HFFc6 (cell line): ENCODE measurements at regions not wholly inside any gene's neighbourhood (a gene's known extent, or its start where the extent isn't known, plus 50 kb on each side); places are given as distances from the start of the nearest gene placed in this dataset.

ENCODE experiments used
- DNase-seq: peaks from one replicate; pipeline ENCODE4 v3.0.0-alpha.2; 2018
- H3K27ac Mint-ChIP-seq: 2 replicates; pipeline ENCODE4 v1.8.0; 2020; ENCODE audit warnings: mild to moderate bottlenecking, mixed read lengths
- H3K27me3 Mint-ChIP-seq: 2 replicates; pipeline ENCODE4 v1.8.0; 2021; ENCODE audit warnings: mild to moderate bottlenecking, moderate library complexity, mixed read lengths; ENCODE audit not compliant: insufficient read depth
- H3K36me3 Mint-ChIP-seq: 2 replicates; pipeline ENCODE4 v1.8.0; 2021; ENCODE audit warnings: low read depth, mixed read lengths
- H3K4me1 Mint-ChIP-seq: 2 replicates; pipeline ENCODE4 v1.8.0; 2020; ENCODE audit warnings: low read depth, mixed read lengths
- H3K4me3 Mint-ChIP-seq: 2 replicates; pipeline ENCODE4 v1.8.0; 2020; ENCODE audit warnings: mild to moderate bottlenecking, moderate library complexity, mixed read lengths
- H3K9me3 Mint-ChIP-seq: 2 replicates; pipeline ENCODE4 v1.8.0; 2020; ENCODE audit warnings: mild to moderate bottlenecking, mixed read lengths
- CTCF ChIP-seq: fragments of 200-600 bp; sonication (generic); IDR thresholded peaks from 2 replicates; pipeline ENCODE4 v1.5.0; 2021; ENCODE audit warnings: antibody characterized with exemption, mild to moderate bottlenecking

DNA sequence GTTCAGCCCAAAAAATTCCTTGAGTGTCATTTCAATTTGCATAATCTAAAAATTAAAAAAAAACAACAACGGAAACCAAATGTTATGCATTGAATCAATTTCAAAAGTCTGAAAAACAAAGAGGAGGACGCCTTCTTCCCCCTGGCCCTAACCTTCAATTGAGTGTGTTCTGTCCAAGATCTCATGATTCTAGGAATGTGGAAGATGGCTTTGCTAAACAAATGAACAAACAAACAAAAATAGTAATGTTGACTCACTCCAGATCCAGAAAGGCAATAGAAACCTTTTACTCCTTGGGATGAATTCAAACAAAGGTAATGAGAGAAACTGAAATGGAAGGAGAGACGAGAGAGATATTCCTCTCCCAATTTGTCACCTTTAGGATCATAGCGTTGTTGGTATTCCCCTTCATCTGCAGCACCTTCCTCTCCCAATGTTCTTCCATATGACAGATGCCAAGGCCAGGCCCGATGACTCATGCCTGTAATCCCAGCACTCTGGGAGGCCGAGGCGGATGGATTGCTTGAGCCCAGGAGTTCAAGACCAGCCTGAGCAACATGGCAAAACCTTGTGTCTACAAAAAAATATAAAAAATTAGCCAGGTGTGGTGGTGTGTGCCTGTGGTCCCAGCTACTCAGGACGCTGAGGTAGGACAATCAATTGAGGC lies 109.2 kb upstream of the ADGRF1 start:
- Mint-ChIP-seq H3K27me3 (no peaks in the 10 kb centered on the region; the same call in 1 of the 2 replicates), H3K36me3 (no peaks in the 10 kb centered on the region), H3K4me3 (no peak overlapping the region), H3K27ac (no peak overlapping the region), H3K9me3 (no peaks in the 10 kb centered on the region), H3K4me1 (peaks cover 33% of the 10 kb centered on the region)
- TF ChIP-seq CTCF, result no peak
- DNase-seq, result no peak

- Mint-ChIP-seq H3K4me1 (peaks cover 51% of the 10 kb centered on the region), H3K27ac (no peak overlapping the region), H3K36me3 (no peaks in the 10 kb centered on the region), H3K4me3 (no peak overlapping the region), H3K9me3 (no peaks in the 10 kb centered on the region), H3K27me3 (no peaks in the 10 kb centered on the region; the same call in 1 of the 2 replicates)
- no peak for TF ChIP-seq CTCF
- no peak for DNase-seq
Observed at GRCh38 chr6:47149554-47149953, 107.4 kb upstream of the ADGRF1 start.

GRCh38 chr6:47149066-47149465 lies 106.9 kb upstream of the ADGRF1 start:
- Mint-ChIP-seq H3K4me1 (peaks cover 56% of the 10 kb centered on the region), H3K4me3 (no peak overlapping the region), H3K27me3 (no peaks in the 10 kb centered on the region; the same call in 1 of the 2 replicates), H3K9me3 (no peaks in the 10 kb centered on the region), H3K27ac (no peak overlapping the region), H3K36me3 (no peaks in the 10 kb centered on the region)
- TF ChIP-seq CTCF, result no peak
- no peak for DNase-seq

DNA sequence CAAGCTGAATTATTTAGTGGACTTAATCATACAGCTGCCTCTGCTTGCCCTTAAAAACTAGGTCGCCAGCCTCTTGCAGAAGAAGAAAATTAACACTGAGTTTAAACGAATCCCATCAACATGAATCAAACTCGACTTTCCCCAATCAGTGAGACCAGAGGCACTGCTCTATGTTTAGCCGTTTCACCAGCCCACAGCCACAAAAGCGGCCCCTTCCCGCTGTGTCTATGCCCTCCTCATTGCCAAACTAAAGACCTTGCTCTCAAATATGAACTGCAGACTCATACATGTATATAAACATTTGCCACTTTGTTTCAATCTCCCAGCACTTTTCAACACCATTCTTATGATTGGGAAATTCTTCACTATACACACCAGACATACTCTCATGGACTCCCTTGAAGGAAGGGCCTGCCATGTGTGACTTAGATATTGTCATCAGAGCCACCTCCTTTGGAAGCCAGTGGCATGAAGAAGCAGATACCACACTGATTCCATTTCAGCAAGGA lies 105.8 kb upstream of the ADGRF1 start:
- no peaks in the 10 kb centered on the region for H3K36me3 Mint-ChIP-seq
- no peak for DNase-seq
- no peaks in the 10 kb centered on the region for H3K9me3 Mint-ChIP-seq
- no peaks in the 10 kb centered on the region; the same call in 1 of the 2 replicates for H3K27me3 Mint-ChIP-seq
- no peak overlapping the region for H3K27ac Mint-ChIP-seq
- H3K4me3 Mint-ChIP-seq, result no peak overlapping the region
- TF ChIP-seq CTCF, result no peak
- peaks cover 47% of the 10 kb centered on the region for H3K4me1 Mint-ChIP-seq

GRCh38 chr6:47147175-47147727 lies 105.1 kb upstream of the ADGRF1 start:
- no peak for DNase-seq
- Mint-ChIP-seq H3K27ac (no peak overlapping the region), H3K27me3 (no peaks in the 10 kb centered on the region; the same call in 1 of the 2 replicates), H3K4me3 (no peak overlapping the region), H3K4me1 (peaks cover 41% of the 10 kb centered on the region; the same call in 1 of the 2 replicates), H3K9me3 (no peaks in the 10 kb centered on the region), H3K36me3 (no peaks in the 10 kb centered on the region)
- TF ChIP-seq CTCF, result no peak
